Lower lobe of right lung (tissue), 2 donors: ENCODE measurements at regions not wholly inside any gene's neighbourhood (a gene's known extent, or its start where the extent isn't known, plus 50 kb on each side); places are given as distances from the start of the nearest gene placed in this dataset.

Source experiments
- ATAC-seq, 2 donors: fragments of 200-7000 bp; cut with Tn5 transposase; one replicate each; pipeline ENCODE4 v1.9.1; 2020 to 2022; ENCODE audit warnings: mild to moderate bottlenecking in 2 of 2, moderate library complexity in 2 of 2
- DNase-seq: peaks from one replicate; pipeline ENCODE4 v3.0.0-alpha.2; 2020
- H3K27ac ChIP-seq: fragments of 200-600 bp; one replicate; pipeline ENCODE4 v1.8.0; 2022
- H3K27me3 ChIP-seq: fragments of 200-600 bp; one replicate; pipeline ENCODE4 v1.8.0; 2022; ENCODE audit warnings: low read depth
- H3K36me3 ChIP-seq: fragments of 200-600 bp; one replicate; pipeline ENCODE4 v1.8.0; 2022; ENCODE audit warnings: mild to moderate bottlenecking
- H3K4me1 ChIP-seq: fragments of 200-600 bp; one replicate; pipeline ENCODE4 v1.8.0; 2022
- H3K4me3 ChIP-seq: fragments of 200-600 bp; one replicate; pipeline ENCODE4 v1.8.0; 2022; ENCODE audit warnings: mild to moderate bottlenecking
- H3K9me3 ChIP-seq: fragments of 200-600 bp; one replicate; pipeline ENCODE4 v1.8.0; 2022
- intact Hi-C: fragments of 100-400 bp; cut with DNase I; formaldehyde crosslinking; loops from one replicate; pipeline ENCODE4 v1.11.0; 2022
- TF ChIP-seq, protein P1 (sequence below): fragments of 200-600 bp; IDR thresholded peaks from one replicate; pipeline ENCODE4 v1.8.0; 2022; ENCODE audit warnings: antibody characterized with exemption, mild to moderate bottlenecking
- donor health status: DM: no; HTN: yes; CAD: no; lungs with severe emphysema.

DNA sequence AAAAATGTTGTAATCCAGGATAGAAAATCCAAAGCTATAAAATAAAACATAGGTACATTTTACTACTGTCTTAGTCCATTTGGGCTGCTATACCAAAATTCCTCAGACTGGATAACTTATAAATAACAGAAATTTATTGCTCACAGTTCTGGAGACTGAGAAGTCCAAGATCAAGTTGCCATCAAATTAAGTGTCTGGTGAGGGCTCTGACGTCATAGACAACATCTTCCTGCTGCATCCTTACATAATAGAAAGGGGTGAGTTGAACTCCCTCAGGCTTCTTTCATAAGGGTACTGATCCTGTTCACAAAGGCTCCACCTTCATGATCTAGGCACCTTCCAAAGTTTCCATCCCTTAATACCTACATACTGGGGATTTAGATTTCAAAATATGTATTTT is 826.8 kb downstream of the NTRK3 start:
- no peaks in the 10 kb centered on the region for H3K9me3 ChIP-seq
- no peaks in the 10 kb centered on the region for H3K27me3 ChIP-seq
- no peak for ATAC-seq
- H3K27ac ChIP-seq = no peak overlapping the region
- intact Hi-C loops = no loop called here
- no peaks in the 10 kb centered on the region for H3K36me3 ChIP-seq
- TF ChIP-seq, protein P1, sequence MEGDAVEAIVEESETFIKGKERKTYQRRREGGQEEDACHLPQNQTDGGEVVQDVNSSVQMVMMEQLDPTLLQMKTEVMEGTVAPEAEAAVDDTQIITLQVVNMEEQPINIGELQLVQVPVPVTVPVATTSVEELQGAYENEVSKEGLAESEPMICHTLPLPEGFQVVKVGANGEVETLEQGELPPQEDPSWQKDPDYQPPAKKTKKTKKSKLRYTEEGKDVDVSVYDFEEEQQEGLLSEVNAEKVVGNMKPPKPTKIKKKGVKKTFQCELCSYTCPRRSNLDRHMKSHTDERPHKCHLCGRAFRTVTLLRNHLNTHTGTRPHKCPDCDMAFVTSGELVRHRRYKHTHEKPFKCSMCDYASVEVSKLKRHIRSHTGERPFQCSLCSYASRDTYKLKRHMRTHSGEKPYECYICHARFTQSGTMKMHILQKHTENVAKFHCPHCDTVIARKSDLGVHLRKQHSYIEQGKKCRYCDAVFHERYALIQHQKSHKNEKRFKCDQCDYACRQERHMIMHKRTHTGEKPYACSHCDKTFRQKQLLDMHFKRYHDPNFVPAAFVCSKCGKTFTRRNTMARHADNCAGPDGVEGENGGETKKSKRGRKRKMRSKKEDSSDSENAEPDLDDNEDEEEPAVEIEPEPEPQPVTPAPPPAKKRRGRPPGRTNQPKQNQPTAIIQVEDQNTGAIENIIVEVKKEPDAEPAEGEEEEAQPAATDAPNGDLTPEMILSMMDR = no peak
- no peak overlapping the region for H3K4me3 ChIP-seq
- DNase-seq = no peak
- no peaks in the 10 kb centered on the region for H3K4me1 ChIP-seq

DNA sequence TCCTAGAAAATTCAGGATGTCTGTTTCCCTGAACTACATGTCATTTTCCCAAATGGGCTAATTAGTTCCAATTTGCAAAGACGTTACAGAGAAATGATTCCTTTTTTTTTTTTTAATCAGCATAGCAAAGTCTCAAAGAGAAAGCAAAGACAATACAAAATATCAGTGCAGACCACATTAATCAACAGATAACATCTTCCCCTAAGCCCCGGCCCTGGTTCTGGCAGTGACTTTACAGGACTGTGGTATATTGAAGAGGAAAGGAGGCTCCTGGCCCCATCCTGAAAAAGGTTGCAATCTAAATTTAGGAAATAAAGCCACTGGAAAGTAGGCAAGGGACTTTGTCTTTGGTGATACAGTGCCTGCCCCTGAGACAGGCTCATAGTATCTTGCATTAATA is 836.5 kb downstream of the NTRK3 start:
- intact Hi-C loops = no loop called here
- DNase-seq (no peak), ATAC-seq (no peak)
- Histone ChIP-seq H3K27me3 (no peaks in the 10 kb centered on the region), H3K27ac (no peak overlapping the region), H3K36me3 (no peaks in the 10 kb centered on the region), H3K4me3 (no peak overlapping the region), H3K9me3 (no peaks in the 10 kb centered on the region), H3K4me1 (no peaks in the 10 kb centered on the region)
- TF ChIP-seq, protein P1 = no peak

DNA sequence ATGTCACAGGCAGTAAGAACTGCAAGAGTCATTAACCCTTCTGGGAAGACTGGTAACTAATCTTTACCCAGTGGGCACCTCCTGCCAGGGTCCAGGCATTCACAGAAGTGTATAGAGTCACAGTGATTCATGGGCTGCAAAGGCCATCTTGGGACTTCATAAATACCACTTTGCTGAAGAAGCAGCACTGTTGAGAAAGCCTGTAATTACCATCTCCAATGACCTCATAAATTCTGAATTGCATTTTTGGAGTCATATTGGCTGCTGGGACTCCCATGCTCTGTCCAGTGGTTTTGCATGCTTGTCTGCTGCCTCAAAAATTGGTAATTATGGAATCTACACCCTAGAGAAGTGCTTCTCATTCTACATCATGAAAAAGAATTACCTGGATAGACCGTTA is 837.2 kb downstream of the NTRK3 start:
- no peak overlapping the region for H3K27ac ChIP-seq
- H3K9me3 ChIP-seq = no peaks in the 10 kb centered on the region
- intact Hi-C loops = no loop called here
- TF ChIP-seq, protein P1 = no peak
- DNase-seq = no peak
- no peak overlapping the region for H3K4me3 ChIP-seq
- H3K27me3 ChIP-seq = no peaks in the 10 kb centered on the region
- no peaks in the 10 kb centered on the region for H3K4me1 ChIP-seq
- H3K36me3 ChIP-seq = no peaks in the 10 kb centered on the region
- ATAC-seq = no peak

DNA sequence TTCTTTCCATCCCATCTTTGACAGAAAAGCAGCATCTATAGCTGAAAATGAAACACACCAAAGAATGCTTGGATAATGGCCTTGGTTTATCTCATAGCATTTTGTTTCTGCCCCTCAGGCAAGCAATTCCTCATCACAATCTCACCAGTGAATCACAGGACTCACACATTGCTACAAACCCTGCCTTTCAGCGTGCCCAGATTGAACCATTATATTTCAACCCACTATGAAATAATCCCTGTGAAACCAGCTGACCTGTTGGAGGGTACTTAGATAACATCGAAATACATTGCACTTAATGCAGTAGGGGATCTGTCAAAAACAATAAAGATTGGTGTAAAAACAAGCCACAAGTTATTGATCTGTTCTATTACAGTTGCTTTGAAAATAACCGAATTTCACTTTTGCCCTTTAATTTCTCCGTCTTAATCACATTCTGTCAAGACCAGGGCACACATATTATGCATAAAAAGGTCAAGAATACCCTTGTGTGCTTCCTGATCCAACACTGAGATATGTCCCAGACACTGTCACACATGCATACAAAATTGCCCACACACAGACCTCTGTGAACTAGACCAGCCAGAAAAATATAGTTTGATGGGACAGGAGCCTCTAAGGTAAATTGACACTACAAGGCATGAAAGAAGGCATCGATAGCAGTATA is 839.8 kb downstream of the NTRK3 start:
- TF ChIP-seq, protein P1 = no peak
- H3K36me3 ChIP-seq = no peaks in the 10 kb centered on the region

DNA sequence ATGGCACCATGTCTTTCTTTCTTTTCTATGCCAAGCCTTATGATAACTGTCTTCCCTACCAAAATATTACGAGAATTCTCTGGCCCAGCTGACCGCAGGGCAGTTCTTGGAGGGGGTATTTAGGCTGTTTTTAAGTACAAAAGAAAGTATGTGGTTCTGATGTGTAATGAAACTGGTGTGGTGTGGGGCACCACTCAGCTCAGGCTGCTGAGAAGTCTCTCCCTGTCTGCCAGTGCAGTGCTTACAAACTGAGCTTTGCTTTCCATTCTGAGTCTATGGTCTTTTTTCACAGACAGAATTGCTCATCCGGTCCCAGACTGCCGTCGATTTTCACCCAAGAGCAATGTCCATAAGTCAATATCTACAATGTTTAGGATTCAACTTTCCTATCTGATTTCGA is 847.6 kb downstream of the NTRK3 start:
- ATAC-seq = no peak
- H3K4me1 ChIP-seq = no peaks in the 10 kb centered on the region
- H3K36me3 ChIP-seq = no peaks in the 10 kb centered on the region
- H3K27me3 ChIP-seq = no peaks in the 10 kb centered on the region
- no peak overlapping the region for H3K27ac ChIP-seq
- intact Hi-C loops = no loop called here
- DNase-seq = no peak
- H3K4me3 ChIP-seq = no peak overlapping the region
- TF ChIP-seq, protein P1 = no peak
- H3K9me3 ChIP-seq = no peaks in the 10 kb centered on the region

More for the DNA sequence above, 839.8 kb downstream of the NTRK3 start:
- Histone ChIP-seq H3K4me1 (no peaks in the 10 kb centered on the region), H3K9me3 (no peaks in the 10 kb centered on the region), H3K4me3 (no peak overlapping the region), H3K27me3 (no peaks in the 10 kb centered on the region), H3K27ac (no peak overlapping the region)
- intact Hi-C loops = no loop called here
- ATAC-seq (no peak), DNase-seq (no peak)
